Breast epithelium (tissue), 3 donors: ENCODE measurements at regions not wholly inside any gene's neighbourhood (a gene's known extent, or its start where the extent isn't known, plus 50 kb on each side); places are given as distances from the start of the nearest gene placed in this dataset.

Source experiments
- CTCF ChIP-seq, 3 donors: fragments of 450-650 bp; IDR thresholded peaks; one replicate each; pipeline ENCODE4 v1.5.1; 2016 to 2017; ENCODE audit warnings: antibody characterized with exemption in 3 of 3, mild to moderate bottlenecking in 3 of 3, moderate library complexity in 3 of 3
- POLR2A ChIP-seq: fragments of 450-650 bp; IDR thresholded peaks from one replicate; pipeline ENCODE4 v1.6.1; 2016; ENCODE audit warnings: antibody characterized with exemption, mild to moderate bottlenecking, moderate library complexity

GRCh38 chr1:185601189-185601588, 133.0 kb upstream of the HMCN1 start:
- TF ChIP-seq POLR2A (no peak), CTCF (IDR thresholded peaks at IDR 0.05) (no peak)
